ENCODE measurements at regions not wholly inside any gene's neighbourhood (a gene's known extent, or its start where the extent isn't known, plus 50 kb on each side); places are given as distances from the start of the nearest gene placed in this dataset.
"Not testable (repeated sequence)": the region's sequence is repeated elsewhere in the genome, so short reads cannot be mapped to it uniquely, and the experiment has no call there.

GRCh38 chr3:10667901-10668476 is 148.0 kb upstream of the SLC6A11 start:
- no peak for DNase-seq

GRCh38 chr3:10669490-10670048 is 146.5 kb upstream of the SLC6A11 start:
- DNase-seq, result no peak

GRCh38 chr3:10672422-10672821 is 143.6 kb upstream of the SLC6A11 start:
- no peak for DNase-seq

- DNase-seq, result no peak
Measured at GRCh38 chr3:10674578-10674977, 141.4 kb upstream of the SLC6A11 start.

- no peak for DNase-seq
Measured at GRCh38 chr3:10676905-10677304, 139.1 kb upstream of the SLC6A11 start.

- DNase-seq, result no peak
Measured at GRCh38 chr3:10678796-10679376, 137.1 kb upstream of the SLC6A11 start.

DNA sequence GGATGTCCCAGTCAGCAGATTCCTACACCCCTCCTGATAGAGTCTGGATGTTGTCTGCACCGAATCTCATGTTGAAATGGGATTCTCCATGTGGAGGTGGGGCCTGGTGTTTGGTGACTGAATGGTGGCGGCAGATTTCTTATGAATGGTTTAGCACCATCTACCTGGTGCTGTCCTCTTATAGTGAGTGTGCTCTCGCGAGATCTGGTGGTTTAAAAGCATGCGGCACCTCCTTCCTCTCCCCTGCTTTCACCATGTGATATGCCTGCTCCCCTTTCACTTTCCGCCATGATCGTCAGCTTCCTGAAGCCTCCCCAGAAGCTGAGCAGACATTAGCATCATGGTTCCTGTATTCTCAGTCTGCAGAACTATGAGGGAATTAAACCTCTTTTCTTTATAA is 135.2 kb upstream of the SLC6A11 start:
- no peak for DNase-seq

DNA sequence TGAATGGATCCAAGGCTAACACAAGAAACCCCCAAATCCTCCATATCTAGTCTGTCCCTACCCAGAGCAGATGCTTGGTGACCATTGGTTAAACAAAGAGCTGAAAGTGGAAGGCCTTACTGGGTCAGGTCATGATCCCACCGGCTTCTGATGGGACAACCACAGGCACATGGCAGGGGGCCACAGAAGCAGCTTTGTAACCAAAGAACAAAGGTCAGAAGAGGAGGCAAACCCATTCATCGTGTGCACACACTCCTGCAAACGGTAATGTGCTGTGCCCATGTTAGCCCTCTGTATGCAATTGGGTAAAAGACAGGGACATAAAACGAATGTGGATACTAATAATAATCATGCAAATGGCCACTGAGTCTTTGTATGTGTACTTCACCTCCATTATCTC is 133.3 kb upstream of the SLC6A11 start:
- DNase-seq, result no peak

GRCh38 chr3:10683106-10683505 is 132.9 kb upstream of the SLC6A11 start:
- DNase-seq, result no peak

GRCh38 chr3:10688126-10688525 is 127.9 kb upstream of the SLC6A11 start:
- DNase-seq, result no peak

DNA sequence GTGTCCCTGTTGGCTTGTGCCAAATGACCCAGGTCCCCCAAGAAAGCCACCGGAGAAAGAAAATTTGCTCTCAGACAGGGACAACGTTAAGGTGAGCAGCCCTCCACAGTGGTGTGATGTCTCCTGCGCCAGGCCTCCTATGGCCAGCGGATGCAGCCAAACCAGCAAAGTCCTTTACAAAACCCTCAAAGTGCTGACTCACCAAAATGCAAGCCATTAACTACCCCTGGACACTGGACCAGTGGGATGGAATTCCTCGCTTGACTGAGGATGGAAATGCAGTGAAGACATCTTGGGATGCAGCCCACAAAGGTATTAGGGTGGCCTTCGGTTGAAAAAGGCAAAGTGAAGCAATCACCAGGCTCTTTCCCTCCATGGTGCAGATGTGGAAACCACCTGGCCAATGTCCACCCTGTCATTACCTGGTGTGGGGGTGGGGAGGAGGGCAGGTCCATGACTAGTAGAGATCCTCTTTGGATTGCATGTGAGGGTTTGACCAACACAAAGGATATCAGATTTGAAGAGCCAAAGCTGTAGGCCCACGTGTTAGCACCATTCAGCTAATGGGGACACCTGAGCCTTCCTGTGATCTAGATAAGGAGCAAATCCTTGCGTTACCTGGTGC is 127.4 kb upstream of the SLC6A11 start:
- no peak for DNase-seq

- no peak for DNase-seq
Measured at GRCh38 chr3:10692039-10692622, 123.9 kb upstream of the SLC6A11 start.

GRCh38 chr3:10693457-10693856 is 122.6 kb upstream of the SLC6A11 start:
- DNase-seq, result no peak

GRCh38 chr3:10694179-10694578 is 121.8 kb upstream of the SLC6A11 start:
- DNase-seq, result no peak

GRCh38 chr3:10695186-10695585 is 120.8 kb upstream of the SLC6A11 start:
- DNase-seq, result not testable (repeated sequence)

GRCh38 chr3:10695595-10696285 is 120.3 kb upstream of the SLC6A11 start:
- no peak for DNase-seq

DNA sequence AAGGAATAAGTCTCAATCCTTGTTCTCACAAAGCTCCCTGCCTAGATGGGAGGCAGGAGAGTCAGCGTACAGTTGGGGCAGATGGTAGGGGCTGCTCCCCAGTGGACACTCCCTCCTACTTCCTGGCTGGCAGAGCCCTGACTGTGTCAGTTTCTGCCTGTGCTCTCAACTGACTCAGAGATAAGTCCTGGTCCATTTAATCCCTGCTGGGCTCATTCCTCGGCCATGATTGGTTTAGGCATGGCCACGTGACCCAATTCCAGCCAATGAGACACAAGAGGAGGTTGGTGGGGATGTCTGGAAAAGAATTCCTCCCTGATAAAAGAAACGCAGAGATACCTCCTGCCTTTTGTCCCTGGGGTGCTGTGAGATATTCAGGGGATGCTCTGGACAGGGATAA is 118.1 kb upstream of the SLC6A11 start:
- DNase-seq, result no peak

DNA sequence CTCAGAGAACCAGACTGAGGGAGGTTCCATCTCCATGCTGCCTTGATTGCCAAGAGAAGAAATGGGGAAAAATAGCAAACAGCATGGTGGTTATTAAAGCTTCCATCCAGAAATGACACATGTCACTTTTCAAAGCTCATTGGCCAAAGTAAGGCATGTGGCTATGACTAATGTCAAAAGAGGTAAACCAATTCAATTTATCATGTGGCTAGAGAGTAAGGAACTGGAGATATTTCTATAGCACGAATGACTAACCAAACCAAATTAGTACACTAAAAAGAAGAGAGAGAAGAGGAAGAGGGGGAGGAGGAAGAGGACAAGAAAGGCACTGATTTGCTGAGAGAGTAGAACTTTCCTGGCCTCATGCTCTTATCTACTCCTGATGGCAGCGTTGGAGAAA is 115.2 kb upstream of the SLC6A11 start:
- DNase-seq, result no peak

GRCh38 chr3:10702961-10703740 is 112.9 kb upstream of the SLC6A11 start:
- no peak for DNase-seq

DNA sequence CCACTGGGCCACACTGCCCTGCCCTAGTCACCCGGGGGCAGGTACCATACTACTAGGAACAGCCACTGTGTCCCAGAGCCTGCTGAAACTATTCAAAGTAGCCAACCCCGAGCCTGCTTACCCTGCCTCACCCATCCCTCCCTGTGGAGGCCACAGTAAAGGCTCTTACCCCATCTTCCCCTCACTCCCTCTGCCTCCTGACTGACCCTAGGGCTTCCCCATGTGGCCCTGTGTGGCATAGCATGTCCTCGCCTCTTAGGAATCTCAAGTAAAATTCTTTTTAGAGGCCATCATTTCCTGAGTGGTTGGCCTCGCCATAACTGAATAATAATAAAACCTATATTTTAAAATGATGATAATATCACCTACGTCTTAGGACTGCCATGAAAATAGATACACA is 112.2 kb upstream of the SLC6A11 start:
- no peak for DNase-seq

GRCh38 chr3:10706156-10706739 is 109.8 kb upstream of the SLC6A11 start:
- no peak for DNase-seq

DNA sequence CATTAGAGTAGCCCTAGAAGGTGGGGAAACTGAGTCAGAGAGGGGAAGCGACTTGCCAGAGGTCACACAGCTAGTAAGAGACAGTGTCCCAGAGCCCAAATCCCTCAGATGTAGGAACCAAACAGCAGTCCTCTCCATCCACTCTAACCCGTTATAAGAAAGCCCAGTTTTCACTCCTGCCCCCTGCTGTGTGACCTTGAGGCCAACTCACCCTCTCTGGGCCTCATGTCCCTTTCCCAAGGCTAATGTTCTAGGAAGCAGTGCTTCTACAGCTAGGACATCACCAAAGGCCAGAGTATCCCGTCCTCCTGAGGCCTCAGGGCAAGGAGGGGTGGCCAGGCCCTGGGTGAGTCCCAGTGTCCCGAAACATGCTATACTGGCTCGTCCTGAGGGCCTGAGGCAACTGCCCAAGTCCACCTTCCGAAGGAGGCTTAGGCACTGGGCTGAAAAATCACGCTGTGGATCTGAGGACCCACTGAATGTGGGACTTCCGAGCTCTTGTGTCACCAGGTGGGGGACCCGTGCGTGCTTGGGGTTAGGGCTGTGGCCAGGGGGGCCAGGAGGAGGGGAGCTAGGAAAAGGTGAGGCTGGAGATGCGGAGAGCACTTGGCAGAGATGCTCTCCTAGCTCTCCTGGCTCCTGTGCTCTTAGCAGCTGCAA is 109.2 kb upstream of the SLC6A11 start:
- DNase-seq, result no peak
